GM18867 (cell line): ENCODE measurements at regions not wholly inside any gene's neighbourhood (a gene's known extent, or its start where the extent isn't known, plus 50 kb on each side); places are given as distances from the start of the nearest gene placed in this dataset.
A peak's percentile ranks its signal among the peaks of the same experiment; 100 is the strongest.

Experiments used
- ATAC-seq: cut with Tn5 transposase; IDR thresholded peaks from one replicate; pipeline ENCODE4 v1.9.1; 2021; ENCODE audit warnings: mild to moderate bottlenecking, moderate library complexity; ENCODE audit not compliant: unreplicated experiment

- no peak for ATAC-seq
Measured at GRCh38 chrX:124820738-124821137, 474.4 kb downstream of the SH2D1A start.

- ATAC-seq = no peak
Measured at GRCh38 chrX:124827258-124827845, 481.0 kb downstream of the SH2D1A start.

- ATAC-seq = peak; percentile 68
Measured at GRCh38 chrX:124829930-124830329, 483.6 kb downstream of the SH2D1A start.

GRCh38 chrX:124836786-124837185 is 482.9 kb upstream of the TEX13C start:
- no peak for ATAC-seq

GRCh38 chrX:124842205-124842604 is 477.5 kb upstream of the TEX13C start:
- no peak for ATAC-seq

- ATAC-seq = no peak
Measured at GRCh38 chrX:124860736-124861135, 458.9 kb upstream of the TEX13C start.

GRCh38 chrX:124862301-124862700 is 457.4 kb upstream of the TEX13C start:
- ATAC-seq = no peak

GRCh38 chrX:124863303-124863702 is 456.4 kb upstream of the TEX13C start:
- no peak for ATAC-seq

- ATAC-seq = no peak
Measured at GRCh38 chrX:124887572-124887971, 432.1 kb upstream of the TEX13C start.

- ATAC-seq = no peak
Measured at GRCh38 chrX:124895947-124896346, 423.7 kb upstream of the TEX13C start.

GRCh38 chrX:124902953-124903352 is 416.7 kb upstream of the TEX13C start:
- ATAC-seq = no peak

GRCh38 chrX:124910611-124911010 is 409.1 kb upstream of the TEX13C start:
- ATAC-seq = no peak

GRCh38 chrX:124917011-124917410 is 402.7 kb upstream of the TEX13C start:
- ATAC-seq = no peak

- ATAC-seq = no peak
Measured at GRCh38 chrX:124925681-124926080, 394.0 kb upstream of the TEX13C start.

- no peak for ATAC-seq
Measured at GRCh38 chrX:124931241-124931640, 388.4 kb upstream of the TEX13C start.

- ATAC-seq = no peak
Measured at GRCh38 chrX:124931958-124932357, 387.7 kb upstream of the TEX13C start.

GRCh38 chrX:124938715-124939114 is 381.0 kb upstream of the TEX13C start:
- no peak for ATAC-seq

- no peak for ATAC-seq
Measured at GRCh38 chrX:124940531-124940930, 379.1 kb upstream of the TEX13C start.

GRCh38 chrX:124954402-124954801 is 365.3 kb upstream of the TEX13C start:
- no peak for ATAC-seq

- no peak for ATAC-seq
Measured at GRCh38 chrX:124960454-124960853, 359.2 kb upstream of the TEX13C start.

- ATAC-seq = no peak
Measured at GRCh38 chrX:124963717-124964116, 356.0 kb upstream of the TEX13C start, which contains the start of gene TENM1. TENM1 (minus strand) TSS chrX:124963817.

GRCh38 chrX:124975456-124975855 is 344.2 kb upstream of the TEX13C start:
- ATAC-seq = no peak

- no peak for ATAC-seq
Measured at GRCh38 chrX:124981420-124981819, 338.3 kb upstream of the TEX13C start.
